Mesendoderm (in vitro differentiated cells): ENCODE measurements at regions not wholly inside any gene's neighbourhood (a gene's known extent, or its start where the extent isn't known, plus 50 kb on each side); places are given as distances from the start of the nearest gene placed in this dataset. TPM values are rescaled to one million over a fixed set of nuclear protein-coding genes. Genes with fewer than 3 reads are reported as not detected.

Experiments
- DNase-seq: peaks from one replicate; pipeline ENCODE4 v3.0.0; 2013
- H2AK5ac ChIP-seq: 2 replicates; pipeline ENCODE4 v1.6.1; 2013; ENCODE audit warnings: low read length, inconsistent platforms
- H2BK120ac ChIP-seq: 2 replicates; pipeline ENCODE4 v1.6.1; 2013; ENCODE audit warnings: low read depth, mild to moderate bottlenecking, low read length, moderate library complexity, mixed read lengths
- H2BK15ac ChIP-seq: replicated peaks from 2 replicates; pipeline ENCODE4 v1.6.1; 2013; ENCODE audit warnings: low read depth, mild to moderate bottlenecking, moderate library complexity
- H2BK5ac ChIP-seq: 2 replicates; pipeline ENCODE4 v1.6.1; 2013; ENCODE audit warnings: low read length, inconsistent platforms
- H3K18ac ChIP-seq: 2 replicates; pipeline ENCODE4 v1.6.1; 2013; ENCODE audit warnings: mild to moderate bottlenecking, low read length, mixed read lengths
- H3K23ac ChIP-seq: one replicate; pipeline ENCODE4 v1.6.1; 2013; ENCODE audit warnings: low read length
- H3K27ac ChIP-seq: 2 replicates; pipeline ENCODE4 v1.5.1; 2013; ENCODE audit warnings: low read depth, mild to moderate bottlenecking, inconsistent platforms, low read length, moderate library complexity
- H3K27me3 ChIP-seq: 2 replicates; pipeline ENCODE4 v1.6.1; 2013; ENCODE audit warnings: low read length, control low read depth, mild to moderate bottlenecking, inconsistent platforms; ENCODE audit not compliant: insufficient read depth, poor library complexity
- H3K36me3 ChIP-seq: 2 replicates; pipeline ENCODE4 v1.6.1; 2013; ENCODE audit warnings: low read length, inconsistent platforms; ENCODE audit not compliant: control insufficient read depth, insufficient read depth
- H3K4ac ChIP-seq: one replicate; pipeline ENCODE4 v1.6.1; 2013; ENCODE audit warnings: low read depth, mild to moderate bottlenecking, low read length, moderate library complexity
- H3K4me1 ChIP-seq: 2 replicates; pipeline ENCODE4 v1.6.1; 2013; ENCODE audit warnings: low read depth, low read length, inconsistent platforms; ENCODE audit not compliant: control insufficient read depth
- H3K4me2 ChIP-seq: 2 replicates; pipeline ENCODE4 v1.6.1; 2013; ENCODE audit warnings: low read length
- H3K4me3 ChIP-seq: 2 replicates; pipeline ENCODE4 v1.5.1; 2013; ENCODE audit warnings: mild to moderate bottlenecking, low read length
- H3K56ac ChIP-seq: one replicate; pipeline ENCODE4 v1.6.1; 2013; ENCODE audit warnings: low read length
- H3K79me1 ChIP-seq: 2 replicates; pipeline ENCODE4 v1.6.1; 2013; ENCODE audit warnings: low read length, inconsistent platforms
- H3K79me2 ChIP-seq: 2 replicates; pipeline ENCODE4 v1.6.1; 2013; ENCODE audit warnings: mild to moderate bottlenecking, low read length; ENCODE audit not compliant: control insufficient read depth, insufficient read depth
- H3K9ac ChIP-seq: 2 replicates; pipeline ENCODE4 v1.6.1; 2013; ENCODE audit warnings: low read length, inconsistent platforms
- H4K5ac ChIP-seq: one replicate; pipeline ENCODE4 v1.6.1; 2013; ENCODE audit warnings: low read length
- H4K8ac ChIP-seq: one replicate; pipeline ENCODE4 v1.6.1; 2013; ENCODE audit warnings: low read depth, mild to moderate bottlenecking, control low read depth, low read length, moderate library complexity
- WGBS: extraction: QIAGEN DNeasy Blood & Tissue Kit; methylation state at CpG from one replicate; pipeline ENCODE4 v1.1.7; 2013; ENCODE audit warnings: low lambda C conversion rate, missing lambda C conversion rate; ENCODE audit not compliant: insufficient coverage; ENCODE audit errors: extremely low coverage; 5-methylcytosine and 5-hydroxymethylcytosine counted together
- small RNA-seq: library from polyadenylated mRNA; stranded (forward); fragments of <200 nt; extraction: miRNeasy Mini kit (QIAGEN cat#:217004); gene quantifications from one replicate; pipeline ENCODE3, GENCODE V24; 2013; ENCODE audit not compliant: insufficient read depth

GRCh38 chr9:106799152-106799551, 63.8 kb upstream of the ZNF462 start:
- no peaks in the 10 kb centered on the region for H3K79me1 ChIP-seq
- H3K4me1 ChIP-seq, result no peaks in the 10 kb centered on the region
- H3K23ac ChIP-seq, result no peak overlapping the region
- H3K56ac ChIP-seq, result no peak overlapping the region
- H3K18ac ChIP-seq, result no peak overlapping the region
- DNase-seq, result peak; percentile 73
- H3K79me2 ChIP-seq, result no peaks in the 10 kb centered on the region
- peak overlapping the region; percentile 36 for H2BK15ac ChIP-seq
- H3K27me3 ChIP-seq, result no peaks in the 10 kb centered on the region
- H3K4ac ChIP-seq, result no peak overlapping the region
- no CpG with 5 or more reads among the region's 4 CpGs for WGBS
- H3K27ac ChIP-seq, result no peak overlapping the region
- H2BK5ac ChIP-seq, result no peak overlapping the region
- no peak overlapping the region for H3K4me2 ChIP-seq
- no peak overlapping the region for H3K9ac ChIP-seq
- no peak overlapping the region for H2AK5ac ChIP-seq
- no peak overlapping the region for H4K5ac ChIP-seq
- no peak overlapping the region for H2BK120ac ChIP-seq
- no peaks in the 10 kb centered on the region for H3K36me3 ChIP-seq
- no peak overlapping the region for H3K4me3 ChIP-seq
- peak overlapping the region; percentile 39 for H4K8ac ChIP-seq

DNA sequence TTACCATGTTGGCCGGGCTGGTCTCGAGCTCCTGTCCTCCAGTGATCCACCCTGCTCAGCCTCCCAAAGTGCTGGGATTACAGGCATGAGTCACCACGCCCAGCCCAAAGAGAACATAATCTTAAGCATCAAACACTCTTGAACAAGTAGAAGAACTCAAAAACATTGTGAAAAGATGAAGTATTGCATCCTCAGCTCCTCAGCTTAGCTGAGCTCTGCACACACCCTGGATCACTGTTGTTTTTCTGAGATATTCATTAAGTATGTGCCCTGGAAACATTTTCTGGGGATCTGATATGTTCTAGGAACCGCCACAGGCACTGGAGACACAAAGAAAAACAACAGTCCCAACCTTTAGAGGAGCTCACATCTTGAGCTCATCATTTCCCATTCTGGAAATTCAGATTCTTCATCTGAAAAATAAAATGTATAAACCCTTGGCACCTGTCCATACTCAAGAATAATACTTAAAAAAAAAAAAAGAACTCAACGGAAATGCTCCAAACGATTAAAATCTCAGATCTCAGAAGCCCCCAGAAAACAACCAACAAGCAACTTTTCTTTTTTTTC, 62.2 kb upstream of the ZNF462 start:
- Histone ChIP-seq H3K27me3 (no peaks in the 10 kb centered on the region), H2AK5ac (no peak overlapping the region), H3K79me2 (no peaks in the 10 kb centered on the region), H3K56ac (no peak overlapping the region), H2BK5ac (no peak overlapping the region), H3K4me2 (no peak overlapping the region), H2BK15ac (no peak overlapping the region), H3K23ac (no peak overlapping the region), H3K4me1 (no peaks in the 10 kb centered on the region), H2BK120ac (no peak overlapping the region), H3K36me3 (no peaks in the 10 kb centered on the region), H3K4ac (no peak overlapping the region), H3K27ac (no peak overlapping the region), H4K5ac (no peak overlapping the region), H3K4me3 (no peak overlapping the region), H3K79me1 (no peaks in the 10 kb centered on the region), H3K9ac (no peak overlapping the region), H3K18ac (no peak overlapping the region), H4K8ac (no peak overlapping the region)
- DNase-seq, result no peak
- no CpG with 5 or more reads among the region's 6 CpGs for WGBS

DNA sequence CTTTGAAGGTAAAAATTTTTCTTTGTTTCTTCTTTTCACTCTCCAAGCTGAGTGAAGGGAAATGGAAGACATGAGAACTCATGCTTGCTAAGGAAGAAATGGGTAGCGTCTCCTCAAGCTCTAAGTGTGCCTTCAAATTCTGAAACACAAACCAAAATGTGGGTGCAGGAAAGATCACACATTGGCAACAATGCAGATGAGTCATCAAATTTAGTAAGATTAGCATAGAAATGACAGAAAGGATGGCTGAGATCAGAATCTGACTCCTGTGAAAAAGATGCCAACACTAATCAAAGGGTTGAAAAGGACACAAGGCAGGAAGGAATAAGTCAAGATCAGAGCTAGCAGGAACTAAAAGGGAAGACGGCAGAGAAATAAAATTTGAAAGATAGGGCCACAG, 61.1 kb upstream of the ZNF462 start:
- Histone ChIP-seq H3K27ac (no peak overlapping the region), H3K56ac (no peak overlapping the region), H2BK15ac (no peak overlapping the region), H3K18ac (no peak overlapping the region), H2BK120ac (no peak overlapping the region), H2AK5ac (no peak overlapping the region), H3K36me3 (no peaks in the 10 kb centered on the region), H3K4me1 (no peaks in the 10 kb centered on the region), H3K4ac (no peak overlapping the region), H3K79me1 (no peaks in the 10 kb centered on the region), H3K4me3 (no peak overlapping the region), H3K4me2 (no peak overlapping the region), H3K27me3 (no peaks in the 10 kb centered on the region), H4K8ac (no peak overlapping the region), H2BK5ac (no peak overlapping the region), H3K23ac (no peak overlapping the region), H3K9ac (no peak overlapping the region), H3K79me2 (no peaks in the 10 kb centered on the region), H4K5ac (no peak overlapping the region)
- DNase-seq, result no peak
- no CpG with 5 or more reads among the region's 2 CpGs for WGBS

Small RNA genes in the stretch of these regions (small RNA-seq; reads per million reads assigned to genes)
- not detected for gene MIR8081
